ENCODE measurements at regions not wholly inside any gene's neighbourhood (a gene's known extent, or its start where the extent isn't known, plus 50 kb on each side); places are given as distances from the start of the nearest gene placed in this dataset.

DNA sequence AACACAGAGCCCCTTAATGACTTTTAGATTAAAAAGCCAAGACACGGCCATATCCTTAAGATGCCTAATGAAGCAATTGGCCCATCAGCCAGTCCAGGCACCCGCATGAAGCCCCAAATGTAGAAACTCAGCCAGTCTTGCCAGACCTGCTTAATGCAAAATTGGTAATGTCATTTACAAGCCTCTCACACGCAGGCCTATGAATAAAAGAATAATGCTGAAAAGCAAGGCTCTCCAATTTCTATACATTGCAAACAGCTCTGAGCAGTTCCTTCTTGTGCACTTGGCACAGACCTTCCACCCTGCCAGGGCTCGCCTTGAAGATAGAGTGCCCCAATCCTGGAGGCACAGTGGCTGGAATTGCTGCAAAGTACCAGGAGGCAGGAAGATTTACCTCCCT, 498.9 kb downstream of the NPHP4 start:
- H3K4me3 Mint-ChIP-seq = no peak overlapping the region
- no peaks in the 10 kb centered on the region for H3K36me3 Mint-ChIP-seq
- no peaks in the 10 kb centered on the region for H3K27me3 Mint-ChIP-seq
- no peaks in the 10 kb centered on the region for H3K4me1 Mint-ChIP-seq
- no peak overlapping the region for H3K27ac Mint-ChIP-seq
- H3K9me3 Mint-ChIP-seq = no peaks in the 10 kb centered on the region

DNA sequence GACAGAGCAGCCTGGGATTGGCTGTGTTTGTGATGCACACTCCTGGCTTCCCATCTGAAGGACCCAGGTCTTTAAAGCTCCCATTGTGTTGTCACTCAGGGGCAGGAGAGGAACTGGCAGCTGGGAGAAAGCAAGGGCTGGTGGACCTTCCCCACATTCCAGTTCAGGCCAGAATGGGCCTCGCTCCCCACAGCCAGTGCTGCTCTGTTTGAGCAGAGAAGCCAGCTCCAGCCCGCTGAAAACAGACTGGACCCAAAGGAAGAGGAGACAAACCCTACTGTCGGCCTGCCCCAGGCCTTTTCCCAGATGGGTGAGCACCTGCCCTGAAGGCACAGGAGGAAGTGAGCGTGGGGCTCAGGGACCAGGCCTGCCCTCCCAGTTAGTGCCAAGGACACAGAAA, 499.4 kb downstream of the NPHP4 start:
- H3K36me3 Mint-ChIP-seq = no peaks in the 10 kb centered on the region
- H3K27me3 Mint-ChIP-seq = no peaks in the 10 kb centered on the region
- no peaks in the 10 kb centered on the region for H3K4me1 Mint-ChIP-seq
- no peak overlapping the region for H3K27ac Mint-ChIP-seq
- H3K4me3 Mint-ChIP-seq = no peak overlapping the region
- no peaks in the 10 kb centered on the region for H3K9me3 Mint-ChIP-seq

DNA sequence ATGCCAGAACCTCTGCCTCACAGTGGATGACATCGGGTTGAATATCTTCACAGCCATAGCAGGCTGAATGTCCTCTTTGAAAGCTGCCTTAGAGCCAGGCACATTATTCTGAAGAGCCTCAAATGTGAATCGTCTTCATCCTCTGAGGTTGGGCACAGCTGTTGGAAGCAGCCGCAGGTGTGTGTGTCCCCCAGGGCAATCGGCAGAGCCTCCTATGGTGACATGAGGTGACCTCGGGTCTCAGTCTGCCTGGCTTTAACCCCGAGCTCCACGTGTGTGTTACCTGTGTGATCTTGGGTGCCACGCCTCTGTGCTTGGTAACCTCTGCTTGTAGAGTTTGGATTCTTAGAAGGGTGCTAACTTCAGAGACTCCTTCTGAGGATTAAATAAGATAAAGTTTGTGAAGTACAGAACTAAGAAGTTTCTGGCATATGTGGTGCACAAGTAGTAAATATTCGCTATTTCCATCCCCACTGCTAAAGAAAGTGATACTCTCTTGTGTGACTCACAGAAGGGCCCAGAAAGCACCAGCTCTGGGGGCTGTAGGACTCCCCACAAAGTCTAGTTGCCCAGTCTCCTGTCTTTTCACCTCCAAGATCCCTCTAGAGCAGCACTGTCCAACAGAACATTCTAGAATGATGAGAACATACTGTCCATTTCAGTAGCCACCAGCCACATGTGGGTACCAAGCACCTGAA, 500.9 kb downstream of the NPHP4 start:
- H3K27ac Mint-ChIP-seq = no peak overlapping the region

DNA sequence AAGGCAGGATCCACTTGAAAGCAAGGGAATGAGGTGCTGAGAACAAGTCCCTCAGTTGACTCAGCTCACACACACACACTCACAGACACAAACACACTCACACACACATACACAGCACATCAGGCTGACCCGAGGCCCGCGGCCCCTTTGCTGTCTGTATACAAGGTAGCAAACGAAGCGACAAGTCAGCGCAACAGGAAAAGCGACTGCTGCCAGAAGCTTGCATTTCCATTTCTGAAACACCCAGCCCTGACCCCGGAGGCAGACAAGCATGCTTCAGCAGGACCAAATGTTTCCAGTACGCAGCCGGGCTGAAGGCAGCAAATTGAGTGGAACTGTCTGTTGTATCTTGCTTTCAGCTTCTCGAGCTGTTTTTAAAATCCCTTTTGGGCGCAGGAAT, 501.6 kb downstream of the NPHP4 start:
- Mint-ChIP-seq H3K27ac (no peak overlapping the region), H3K4me1 (no peaks in the 10 kb centered on the region), H3K36me3 (no peaks in the 10 kb centered on the region), H3K9me3 (no peaks in the 10 kb centered on the region), H3K4me3 (no peak overlapping the region), H3K27me3 (no peaks in the 10 kb centered on the region)

More for the DNA sequence above, 500.9 kb downstream of the NPHP4 start:
- H3K4me3 Mint-ChIP-seq = no peak overlapping the region
- H3K9me3 Mint-ChIP-seq = no peaks in the 10 kb centered on the region
- H3K27me3 Mint-ChIP-seq = no peaks in the 10 kb centered on the region
- no peaks in the 10 kb centered on the region for H3K36me3 Mint-ChIP-seq
- H3K4me1 Mint-ChIP-seq = no peaks in the 10 kb centered on the region

DNA sequence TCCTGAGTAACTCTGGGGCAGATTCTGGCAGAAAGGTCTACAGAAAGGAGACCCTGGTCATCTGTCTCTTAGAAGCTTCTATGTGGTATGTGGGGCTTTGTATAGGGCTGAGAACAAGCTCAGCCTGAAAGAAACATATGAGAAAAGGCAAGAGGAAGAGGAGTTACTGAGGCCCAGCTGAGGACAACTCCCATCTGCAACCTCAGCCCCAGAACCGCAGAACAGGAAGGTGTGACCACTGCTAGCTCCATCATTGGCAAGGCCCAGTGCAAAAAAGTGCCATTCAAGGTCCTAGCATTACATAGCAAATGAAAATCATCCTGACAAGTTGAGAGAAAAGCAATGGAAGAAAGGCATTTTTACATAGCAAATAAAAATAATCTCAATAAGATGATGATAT, 503.8 kb downstream of the NPHP4 start:
- Mint-ChIP-seq H3K4me1 (no peaks in the 10 kb centered on the region), H3K36me3 (no peaks in the 10 kb centered on the region), H3K27me3 (no peaks in the 10 kb centered on the region)

DNA sequence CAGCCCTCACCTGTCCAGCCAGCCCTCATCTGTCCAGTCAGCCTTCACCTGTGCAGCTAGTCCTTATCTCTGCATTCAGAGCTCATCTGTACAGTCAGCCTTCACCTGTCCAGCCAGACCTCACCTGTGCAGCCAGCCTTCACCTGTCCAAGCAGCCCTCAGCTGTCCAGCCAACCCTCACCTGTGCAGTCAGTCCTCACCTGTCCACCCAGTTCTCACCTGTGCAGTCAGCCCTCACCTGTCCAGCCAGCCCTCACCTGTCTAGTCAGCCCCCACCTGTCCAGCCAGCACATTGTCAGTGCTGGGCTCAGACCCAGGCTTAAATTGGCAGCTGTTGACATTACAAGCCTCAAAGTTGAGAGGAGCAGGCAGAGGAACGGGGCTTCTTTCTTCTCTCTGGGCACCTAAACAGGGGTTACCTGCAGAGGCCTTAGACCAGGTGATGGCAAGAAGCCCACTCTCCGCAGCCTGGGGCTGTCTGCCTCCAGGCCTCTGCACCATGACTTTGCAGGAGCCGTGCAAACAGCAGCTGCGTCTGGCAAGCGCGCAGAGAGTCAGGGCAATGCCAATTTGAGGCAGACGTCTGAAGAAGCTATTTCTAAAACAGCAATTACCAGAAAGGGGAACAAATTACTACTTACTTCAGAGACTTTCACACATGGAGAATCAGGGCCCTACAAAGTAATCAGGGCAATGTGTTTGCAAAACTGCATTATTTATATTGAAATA, 506.1 kb downstream of the NPHP4 start:
- Mint-ChIP-seq H3K27me3 (no peaks in the 10 kb centered on the region), H3K36me3 (no peaks in the 10 kb centered on the region), H3K27ac (no peak overlapping the region), H3K4me1 (peaks cover 11% of the 10 kb centered on the region), H3K4me3 (no peak overlapping the region), H3K9me3 (no peaks in the 10 kb centered on the region)

More for the DNA sequence above, 503.8 kb downstream of the NPHP4 start:
- Mint-ChIP-seq H3K27ac (no peak overlapping the region), H3K9me3 (no peaks in the 10 kb centered on the region), H3K4me3 (no peak overlapping the region)

DNA sequence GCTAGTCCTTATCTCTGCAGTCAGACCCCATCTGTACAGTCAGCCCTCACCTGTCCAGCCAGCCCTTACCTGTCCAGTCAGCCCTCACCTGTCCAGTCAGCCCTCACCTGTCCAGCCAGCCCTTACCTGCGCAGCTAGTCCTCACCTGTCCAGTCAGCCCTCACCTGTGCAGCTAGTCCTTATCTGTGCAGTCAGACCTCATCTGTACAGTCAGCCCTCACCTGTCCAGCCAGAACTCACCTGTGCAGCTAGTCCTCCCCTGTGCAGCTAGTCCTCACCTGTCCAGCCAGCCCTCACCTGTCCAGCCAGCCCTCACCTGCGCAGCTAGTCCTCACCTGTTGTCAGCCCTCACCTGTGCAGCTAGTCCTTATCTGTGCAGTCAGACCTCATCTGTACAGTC, 506.8 kb downstream of the NPHP4 start:
- H3K9me3 Mint-ChIP-seq = no peaks in the 10 kb centered on the region
- no peaks in the 10 kb centered on the region for H3K36me3 Mint-ChIP-seq
- H3K27ac Mint-ChIP-seq = no peak overlapping the region
- no peak overlapping the region for H3K4me3 Mint-ChIP-seq
- no peaks in the 10 kb centered on the region for H3K27me3 Mint-ChIP-seq
- peaks cover 11% of the 10 kb centered on the region for H3K4me1 Mint-ChIP-seq

DNA sequence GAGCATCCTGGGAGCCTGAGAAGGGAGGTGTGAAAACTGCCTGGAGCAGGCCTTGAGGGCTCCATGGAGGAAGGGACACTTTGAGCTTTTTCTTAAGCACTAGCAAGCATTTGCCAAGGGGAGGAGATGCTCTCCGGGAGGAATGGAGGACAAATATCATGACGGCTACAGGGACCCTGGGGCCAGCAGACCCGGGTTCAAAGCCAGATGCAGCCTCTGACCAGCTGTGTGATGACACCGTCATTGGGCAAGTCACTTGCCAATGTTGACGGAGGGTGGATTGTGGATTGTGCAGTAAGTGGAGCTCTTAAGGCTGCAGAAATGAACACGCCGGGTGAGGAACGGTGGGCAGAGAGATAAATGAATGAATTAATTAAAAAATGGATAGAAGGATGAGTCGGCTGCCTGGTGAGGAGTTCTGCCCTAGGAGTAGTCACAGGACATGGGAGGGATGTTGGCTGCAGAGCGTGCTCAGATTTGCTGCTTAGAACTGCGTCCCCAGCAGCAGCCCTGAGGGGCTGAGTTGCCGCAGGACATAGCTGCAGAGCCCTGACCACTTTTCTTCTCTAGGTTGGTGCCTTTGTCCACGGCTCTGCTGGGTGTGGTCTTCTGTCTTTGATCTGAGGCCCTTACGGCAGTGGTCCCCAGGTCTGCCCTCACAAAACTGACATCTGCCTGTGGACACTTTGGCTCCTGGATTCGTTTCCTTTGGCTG, 507.6 kb downstream of the NPHP4 start:
- peaks cover 11% of the 10 kb centered on the region for H3K4me1 Mint-ChIP-seq
- H3K4me3 Mint-ChIP-seq = no peak overlapping the region
- H3K9me3 Mint-ChIP-seq = no peaks in the 10 kb centered on the region
- no peaks in the 10 kb centered on the region for H3K27me3 Mint-ChIP-seq
- no peaks in the 10 kb centered on the region for H3K36me3 Mint-ChIP-seq
- H3K27ac Mint-ChIP-seq = no peak overlapping the region

DNA sequence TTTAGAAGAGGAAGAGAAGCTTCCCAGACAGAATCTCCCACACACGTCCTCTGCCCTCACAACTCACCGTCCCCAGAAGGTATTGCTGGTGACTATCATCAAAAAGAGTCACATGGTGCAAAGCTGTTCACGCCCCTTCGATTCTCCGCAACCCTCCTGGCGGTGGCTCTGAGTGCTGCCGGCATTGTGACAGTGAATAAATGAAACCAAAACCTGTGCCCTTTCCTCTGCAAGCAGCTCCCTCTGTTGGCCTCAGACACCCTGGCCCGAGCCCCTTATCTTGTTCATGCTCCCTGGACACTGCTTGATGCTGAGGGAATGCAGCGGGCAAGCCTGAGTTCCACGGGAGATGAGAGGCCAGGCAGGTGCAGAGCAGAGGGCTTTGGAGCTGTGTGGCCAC, 510.3 kb downstream of the NPHP4 start:
- no peak overlapping the region for H3K27ac Mint-ChIP-seq
- no peak overlapping the region for H3K4me3 Mint-ChIP-seq
- H3K27me3 Mint-ChIP-seq = no peaks in the 10 kb centered on the region
- no peaks in the 10 kb centered on the region for H3K36me3 Mint-ChIP-seq
- no peaks in the 10 kb centered on the region for H3K9me3 Mint-ChIP-seq
- peaks cover 11% of the 10 kb centered on the region for H3K4me1 Mint-ChIP-seq

DNA sequence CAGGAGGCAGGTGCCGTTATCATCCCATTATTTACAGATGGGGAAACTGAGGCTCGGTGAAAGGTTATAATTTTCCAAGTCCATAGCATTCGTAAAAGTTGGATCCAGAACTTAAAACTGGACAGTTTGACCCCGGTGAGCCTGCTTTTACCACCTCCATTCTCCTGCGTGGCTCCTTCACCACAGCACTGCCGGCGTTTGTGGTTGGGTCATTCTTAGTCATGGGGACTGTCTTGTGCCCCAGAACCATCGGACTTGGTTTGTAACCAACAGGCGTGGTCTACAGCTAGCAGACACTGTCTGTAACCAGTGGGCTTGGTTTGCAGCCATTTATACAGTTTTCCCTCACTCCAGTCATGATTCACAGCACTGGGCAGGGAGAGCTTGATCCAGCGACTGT, 511.3 kb downstream of the NPHP4 start:
- no peak overlapping the region for H3K4me3 Mint-ChIP-seq
- no peaks in the 10 kb centered on the region for H3K27me3 Mint-ChIP-seq
- no peaks in the 10 kb centered on the region for H3K9me3 Mint-ChIP-seq
- no peaks in the 10 kb centered on the region for H3K36me3 Mint-ChIP-seq
- H3K4me1 Mint-ChIP-seq = peaks cover 11% of the 10 kb centered on the region
- no peak overlapping the region for H3K27ac Mint-ChIP-seq

DNA sequence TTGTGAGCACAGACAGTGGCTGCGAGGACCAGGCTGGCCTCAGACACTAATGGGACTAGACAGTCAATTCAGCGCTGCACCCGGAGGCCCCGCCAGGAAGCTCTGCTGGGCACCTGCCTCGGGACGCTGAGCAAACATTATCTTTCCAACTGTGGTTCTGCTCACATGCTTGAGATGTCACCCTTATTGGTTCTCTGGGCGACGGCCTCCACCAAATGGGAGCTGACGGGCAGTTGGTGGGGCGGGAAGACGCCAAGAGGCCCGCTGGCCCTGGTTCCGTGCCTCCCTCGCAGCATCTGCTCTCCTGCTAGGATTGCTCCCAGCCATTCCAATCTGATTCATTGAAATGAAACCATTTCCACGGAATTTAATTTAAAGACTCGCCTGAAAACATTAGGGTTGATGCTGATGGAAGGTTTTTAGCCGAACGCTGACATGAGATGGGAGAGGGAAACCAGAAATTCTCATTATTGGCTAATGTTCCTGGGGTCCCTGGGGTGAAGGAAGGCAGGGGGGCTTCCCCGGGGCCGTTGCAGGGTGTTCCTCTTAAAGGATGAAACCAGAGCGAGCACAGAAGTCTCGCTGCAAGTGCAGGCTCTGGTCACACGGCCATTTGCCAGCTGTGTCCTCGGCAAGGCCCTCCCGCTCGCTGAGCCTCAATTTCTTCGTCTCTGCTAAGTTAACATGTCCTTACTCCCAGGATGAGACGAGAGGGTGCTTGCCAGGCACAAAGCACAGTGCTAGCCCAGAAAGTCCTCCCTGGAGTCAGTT, 512.2 kb downstream of the NPHP4 start:
- Mint-ChIP-seq H3K27ac (no peak overlapping the region), H3K4me3 (no peak overlapping the region), H3K27me3 (no peaks in the 10 kb centered on the region), H3K9me3 (no peaks in the 10 kb centered on the region), H3K36me3 (no peaks in the 10 kb centered on the region), H3K4me1 (peaks cover 11% of the 10 kb centered on the region)

DNA sequence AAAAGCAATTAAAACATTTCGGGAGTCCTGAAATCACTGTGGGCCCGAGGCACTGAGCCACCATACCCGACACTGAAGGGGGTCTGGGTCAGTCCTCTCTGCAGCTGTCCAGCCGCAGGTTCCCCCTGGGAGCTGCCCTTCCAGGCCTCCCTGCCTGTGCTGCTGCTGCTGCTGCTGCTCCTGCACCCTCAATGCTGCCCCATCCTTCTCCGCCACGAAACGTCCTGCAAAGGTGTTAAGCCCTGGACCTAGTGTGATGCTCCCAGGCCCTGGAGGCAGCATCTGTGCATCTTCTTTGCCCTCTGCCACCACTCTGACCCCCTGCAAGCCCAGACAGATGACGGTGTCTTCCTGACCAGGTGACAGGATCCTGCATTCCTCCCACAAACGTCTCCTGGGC, 513.3 kb downstream of the NPHP4 start:
- no peaks in the 10 kb centered on the region for H3K36me3 Mint-ChIP-seq

DNA sequence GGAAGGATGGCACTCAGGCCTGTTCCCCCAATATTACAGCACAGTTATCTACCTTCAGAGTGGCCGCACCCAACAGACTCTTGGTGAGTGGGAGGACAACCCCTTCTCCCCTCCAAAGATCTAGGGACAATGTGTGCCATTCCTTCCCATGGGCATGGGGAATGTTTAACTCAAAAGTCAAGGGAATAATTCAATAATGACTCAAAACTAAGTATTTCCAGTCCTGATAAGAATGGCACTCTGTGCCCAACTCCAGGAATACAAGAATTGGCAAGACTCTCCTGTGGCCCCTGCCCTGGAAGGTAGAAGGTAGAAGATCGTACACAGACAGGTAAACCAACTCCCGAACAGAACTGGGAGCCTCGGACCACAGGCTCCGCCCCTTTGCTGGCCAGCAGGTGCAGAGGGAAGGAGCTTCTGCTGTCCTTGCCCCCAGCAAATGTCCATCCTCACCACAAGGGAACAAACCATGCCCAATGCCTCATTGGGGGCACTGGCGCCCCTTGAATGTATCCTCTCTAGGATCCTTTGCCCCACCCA, 514.0 kb downstream of the NPHP4 start:
- no peaks in the 10 kb centered on the region for H3K9me3 Mint-ChIP-seq
- peaks cover 11% of the 10 kb centered on the region for H3K4me1 Mint-ChIP-seq
- H3K4me3 Mint-ChIP-seq = no peak overlapping the region
- H3K27me3 Mint-ChIP-seq = no peaks in the 10 kb centered on the region
- H3K27ac Mint-ChIP-seq = no peak overlapping the region
- no peaks in the 10 kb centered on the region for H3K36me3 Mint-ChIP-seq

More for the DNA sequence above, 513.3 kb downstream of the NPHP4 start:
- Mint-ChIP-seq H3K4me3 (no peak overlapping the region), H3K27ac (no peak overlapping the region), H3K4me1 (peaks cover 11% of the 10 kb centered on the region), H3K27me3 (no peaks in the 10 kb centered on the region), H3K9me3 (no peaks in the 10 kb centered on the region)

DNA sequence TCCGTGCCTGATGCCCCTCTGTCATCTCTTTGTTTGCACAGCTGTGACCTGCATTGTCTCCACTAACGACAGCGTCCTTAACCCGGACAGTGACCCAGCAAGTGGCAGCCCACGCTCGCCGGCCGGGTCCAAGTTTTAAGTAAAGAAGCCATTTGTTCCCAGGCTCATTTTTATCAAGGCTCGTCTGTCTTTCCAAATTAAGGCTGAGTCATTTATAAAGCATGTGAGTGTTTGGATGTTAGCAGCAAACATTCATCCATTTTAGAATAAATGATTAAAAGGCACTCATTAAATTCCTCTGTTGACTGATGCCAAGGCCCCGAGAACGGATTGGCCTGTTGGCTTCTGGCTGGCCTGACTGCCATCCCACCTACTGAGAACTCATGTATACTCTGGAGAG, 514.5 kb downstream of the NPHP4 start:
- H3K36me3 Mint-ChIP-seq = no peaks in the 10 kb centered on the region
- H3K27ac Mint-ChIP-seq = no peak overlapping the region
- H3K4me3 Mint-ChIP-seq = no peak overlapping the region
- H3K27me3 Mint-ChIP-seq = no peaks in the 10 kb centered on the region
- peaks cover 7% of the 10 kb centered on the region for H3K4me1 Mint-ChIP-seq
- H3K9me3 Mint-ChIP-seq = no peaks in the 10 kb centered on the region

DNA sequence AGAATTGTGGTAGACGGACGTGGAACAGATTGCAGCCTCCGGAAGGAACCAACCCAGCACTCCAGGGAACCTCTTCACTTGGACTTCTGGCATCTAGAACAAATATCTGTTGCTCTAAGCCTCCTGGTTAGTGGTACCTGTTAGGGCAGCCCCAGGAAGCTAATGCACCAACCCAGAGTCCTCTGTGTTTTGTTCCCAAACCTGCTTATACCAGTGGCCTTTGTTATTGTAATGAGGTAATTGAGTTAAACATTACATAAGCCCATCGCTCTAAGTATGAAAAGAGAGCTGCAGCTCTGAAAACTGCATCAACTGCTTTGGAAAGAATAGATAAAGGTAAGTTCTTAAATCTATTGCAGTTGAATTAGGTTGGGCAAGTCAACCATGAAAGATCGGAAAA, 516.7 kb downstream of the NPHP4 start:
- Mint-ChIP-seq H3K9me3 (no peaks in the 10 kb centered on the region), H3K4me3 (no peak overlapping the region), H3K27ac (no peak overlapping the region), H3K4me1 (no peaks in the 10 kb centered on the region), H3K27me3 (no peaks in the 10 kb centered on the region), H3K36me3 (no peaks in the 10 kb centered on the region)

All from activated naive CD4-positive, alpha-beta T cell treated with anti-CD3 and anti-CD28 coated beads, Interleukin-2, amount 50 U/mL, for 24 hours (primary cell).